GM18502 (cell line): ENCODE measurements at regions not wholly inside any gene's neighbourhood (a gene's known extent, or its start where the extent isn't known, plus 50 kb on each side); places are given as distances from the start of the nearest gene placed in this dataset.

Source experiments
- ATAC-seq: cut with Tn5 transposase; IDR thresholded peaks from one replicate; pipeline ENCODE4 v1.9.1; 2021; ENCODE audit warnings: mild to moderate bottlenecking; ENCODE audit not compliant: unreplicated experiment, poor library complexity

DNA sequence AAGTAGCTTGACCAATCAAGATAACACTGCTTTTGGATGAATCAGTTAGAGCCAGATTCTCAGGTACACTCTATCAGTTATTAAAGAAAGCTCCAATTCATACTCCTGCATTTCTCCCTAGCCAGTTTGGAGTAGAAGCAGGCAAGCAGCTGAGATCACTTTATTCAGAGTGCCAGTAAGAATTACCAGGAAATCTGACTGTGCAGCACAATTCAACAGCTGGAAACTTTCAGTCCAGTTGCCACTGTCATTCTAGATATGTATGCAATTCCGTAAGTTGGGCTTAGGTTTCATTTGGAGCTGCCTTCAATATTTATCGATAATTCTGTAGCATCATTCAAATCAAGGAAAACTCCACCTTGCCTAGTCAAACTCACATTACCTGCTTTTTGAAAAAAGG is 2625.6 kb upstream of the PCDH20 start:
- no peak for ATAC-seq

DNA sequence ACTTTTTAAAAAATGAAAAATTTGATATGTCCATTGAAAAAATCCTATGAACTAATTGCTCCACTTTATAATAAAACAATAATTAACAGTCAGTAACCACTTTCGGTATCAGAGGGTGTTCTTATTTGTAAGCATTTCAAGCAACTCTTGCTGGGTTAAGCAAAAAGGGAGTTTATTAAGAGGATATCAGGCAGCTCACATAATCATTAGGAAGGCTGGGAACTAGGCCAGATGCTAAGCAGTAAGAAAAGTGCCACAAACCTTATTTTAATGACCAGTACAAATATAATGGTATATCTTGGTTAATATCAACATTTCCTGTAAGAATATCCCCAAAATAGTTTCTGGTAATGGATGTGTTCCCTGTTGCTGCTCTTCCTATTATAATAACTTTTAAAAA is 2618.3 kb upstream of the PCDH20 start:
- no peak for ATAC-seq

DNA sequence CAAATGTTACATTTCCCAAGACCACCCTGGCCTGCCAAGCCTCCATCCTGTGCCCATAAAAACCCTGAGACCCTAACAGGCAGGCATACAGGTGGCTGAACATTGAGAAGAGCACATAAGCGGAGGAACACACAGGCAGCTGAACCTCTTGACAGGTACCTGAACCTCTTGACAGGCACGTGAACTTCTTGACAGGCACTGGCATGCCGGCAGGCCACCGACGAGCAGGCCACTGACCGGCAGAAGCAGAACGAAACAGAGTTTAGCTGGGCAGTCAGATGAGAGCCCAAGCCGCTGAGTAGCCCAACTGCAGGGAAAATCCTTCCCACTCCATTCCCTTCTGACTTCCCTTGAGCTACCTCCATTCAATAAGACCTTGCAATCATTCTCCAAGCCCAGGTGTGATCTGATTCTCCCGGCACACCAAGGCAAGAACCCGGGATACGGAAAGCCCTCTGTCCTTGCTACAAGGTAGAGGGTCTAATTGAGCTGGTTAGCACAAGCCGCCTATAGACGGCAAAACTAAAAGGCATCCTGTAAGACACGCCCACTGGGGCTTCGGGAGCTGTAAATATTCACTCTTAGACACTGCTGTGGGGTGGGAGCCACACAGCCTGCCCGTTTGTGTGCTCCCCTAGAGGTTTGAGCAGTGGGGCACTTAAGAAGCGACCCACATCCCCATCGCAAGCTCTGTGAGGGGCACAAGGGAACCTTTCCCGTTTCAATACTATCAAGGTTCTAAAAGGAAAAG is 2613.9 kb upstream of the PCDH20 start:
- no peak for ATAC-seq

DNA sequence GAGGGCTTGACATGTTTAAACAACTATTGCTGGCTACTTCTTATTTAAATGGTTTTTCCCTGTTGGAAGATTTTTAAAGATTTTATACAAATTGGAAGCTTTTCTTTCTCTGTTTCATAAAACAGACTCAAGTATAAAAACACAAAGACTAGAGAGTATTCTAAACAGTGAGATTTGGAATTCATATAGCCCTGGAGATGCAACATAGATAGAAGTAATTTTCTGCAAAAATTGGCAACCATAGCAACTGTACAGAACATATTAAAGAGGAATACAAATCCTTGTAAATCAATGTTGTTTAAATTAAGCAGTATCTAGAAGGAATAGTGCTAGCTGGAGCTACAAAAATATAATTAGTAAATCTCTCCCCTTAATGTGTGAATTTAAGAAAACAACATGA is 2612.9 kb upstream of the PCDH20 start:
- no peak for ATAC-seq

DNA sequence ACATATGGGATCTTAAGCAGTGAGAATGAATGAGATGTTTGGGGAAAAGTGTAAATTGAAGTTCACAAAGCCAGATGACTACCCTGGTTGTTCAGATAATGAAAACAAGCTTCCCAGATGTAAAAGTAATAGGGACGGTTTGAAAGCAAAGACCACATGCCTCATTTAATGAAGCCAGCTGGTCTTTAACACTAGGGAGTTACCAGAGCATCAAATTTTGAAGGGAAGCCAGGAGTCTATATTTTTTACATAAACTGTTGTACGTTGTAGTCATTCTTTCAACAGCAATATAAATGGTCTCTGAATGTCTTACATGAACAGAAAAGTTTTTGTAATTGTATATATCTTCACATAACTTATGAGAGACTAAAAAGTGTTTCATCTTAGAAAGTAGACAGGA is 2604.5 kb upstream of the PCDH20 start:
- no peak for ATAC-seq

DNA sequence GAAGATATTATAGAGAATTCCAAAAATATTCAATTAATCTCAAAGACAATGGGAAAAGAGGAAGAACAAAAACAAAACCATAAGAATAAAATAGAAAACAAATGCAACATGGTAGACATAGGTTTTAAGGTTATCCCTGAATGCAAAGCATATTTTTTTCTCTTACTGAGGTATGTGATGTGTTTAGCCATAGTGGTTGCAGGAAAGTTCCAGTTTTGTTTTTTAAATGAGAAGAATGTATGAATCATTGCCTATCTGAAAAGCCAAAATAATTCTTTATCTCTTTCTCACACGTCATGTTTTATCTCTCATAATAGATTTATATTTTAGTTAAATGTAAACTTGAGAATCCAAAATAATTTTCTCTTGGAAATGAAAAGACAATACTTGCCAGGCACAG is 2591.7 kb upstream of the PCDH20 start:
- no peak for ATAC-seq

DNA sequence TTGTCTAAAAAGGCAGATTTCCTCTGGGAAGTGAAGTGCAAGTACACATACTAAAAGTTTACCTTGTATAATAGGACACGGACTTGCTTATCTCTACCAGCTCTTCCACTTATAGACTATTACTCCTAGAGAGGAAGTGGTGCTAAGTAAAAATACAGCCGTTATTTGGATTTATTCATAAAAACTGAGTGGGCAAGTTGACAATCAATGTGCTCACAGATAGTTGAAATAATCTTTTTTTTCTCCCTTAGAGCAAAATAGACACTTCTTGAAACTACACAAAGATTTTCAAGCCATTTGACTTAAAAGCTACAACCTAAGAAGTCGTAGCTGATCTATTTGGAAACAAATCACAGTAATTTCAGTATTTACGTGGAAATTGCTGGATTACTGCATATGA is 2584.7 kb upstream of the PCDH20 start:
- ATAC-seq: no peak

DNA sequence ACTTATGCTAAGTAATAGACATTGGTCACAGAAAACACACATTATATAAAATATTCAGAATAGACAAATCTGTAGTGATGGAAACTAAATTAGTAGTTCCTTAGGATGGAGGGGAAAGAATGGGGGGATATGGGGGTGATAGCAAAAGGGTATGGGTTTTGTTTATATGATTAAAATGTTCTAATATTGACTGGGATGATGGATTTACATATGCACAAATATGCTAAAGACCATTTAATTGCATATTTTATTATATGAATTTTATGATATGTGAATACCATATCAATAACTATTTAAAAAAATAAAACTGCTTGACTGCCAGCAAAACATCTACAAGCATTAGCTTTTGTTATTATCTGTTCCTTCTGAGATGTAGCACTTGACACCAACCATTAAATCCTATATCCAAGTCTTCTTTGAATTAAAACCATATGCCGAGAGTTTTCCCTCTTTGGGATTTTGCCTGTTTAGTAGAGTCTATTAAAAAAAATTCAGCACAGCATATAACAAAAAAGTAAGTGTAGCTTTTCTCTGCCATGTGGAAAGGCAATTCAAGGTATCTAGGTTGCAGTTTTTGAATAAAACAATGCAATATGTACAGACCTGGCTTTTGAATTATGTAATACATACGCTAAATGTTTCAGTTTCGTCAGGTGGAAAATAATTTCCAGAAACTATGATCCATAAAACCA is 2584.1 kb upstream of the PCDH20 start:
- ATAC-seq: no peak

DNA sequence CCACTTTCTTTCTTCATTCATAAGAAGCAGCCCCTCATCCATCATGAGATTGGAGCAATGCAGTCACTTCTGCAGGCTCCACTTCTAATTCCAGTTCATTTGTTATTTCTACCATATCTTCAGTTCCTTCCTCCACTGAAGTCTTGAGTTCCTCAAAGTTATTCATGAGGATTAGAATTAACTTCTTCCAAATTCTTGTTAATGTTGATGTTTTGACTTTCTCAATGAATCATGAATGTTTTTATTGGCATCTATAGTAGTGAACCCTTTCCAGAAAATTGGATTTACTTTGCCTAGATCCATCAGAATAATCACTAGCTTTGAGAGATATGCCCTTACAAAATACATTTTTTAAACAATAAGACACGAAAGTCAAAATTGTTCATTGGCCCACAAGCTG is 2567.7 kb upstream of the PCDH20 start:
- ATAC-seq: no peak

DNA sequence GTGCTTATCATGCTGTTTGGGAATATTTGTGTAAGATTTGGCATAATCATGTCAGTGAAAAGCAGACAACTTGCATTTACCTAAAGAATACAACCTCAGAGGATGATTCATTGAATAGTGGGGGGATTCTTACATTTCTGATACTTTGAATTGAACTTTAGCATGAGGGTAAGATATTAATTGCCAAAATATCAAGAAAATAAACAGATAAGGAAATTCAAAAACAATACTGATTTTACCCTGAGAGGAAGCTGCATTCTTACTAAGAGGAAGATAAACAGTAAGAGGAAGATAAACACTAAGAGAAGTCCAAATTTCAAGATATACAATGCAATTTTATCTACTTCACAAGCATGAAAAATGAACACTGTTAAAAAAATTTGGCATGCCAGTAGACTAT is 2564.3 kb upstream of the PCDH20 start:
- no peak for ATAC-seq

DNA sequence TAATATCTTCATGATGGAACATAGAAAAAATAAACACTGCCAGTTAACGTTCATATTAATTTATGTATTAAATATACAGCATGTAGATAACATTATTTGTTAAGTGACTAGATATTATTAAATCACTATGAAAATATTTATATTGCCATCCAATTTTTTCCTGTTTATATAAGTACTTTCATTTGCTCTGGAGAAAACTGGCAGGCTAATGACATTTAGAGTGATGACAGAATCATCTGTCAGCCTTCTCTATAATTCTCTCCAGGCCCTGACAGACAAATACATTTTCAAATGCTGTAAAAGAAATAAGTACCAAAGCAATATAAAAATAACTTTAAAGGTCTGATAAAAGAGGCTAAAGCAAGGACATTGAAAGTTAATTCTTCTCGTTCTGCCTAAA is 2556.7 kb upstream of the PCDH20 start:
- ATAC-seq: no peak

DNA sequence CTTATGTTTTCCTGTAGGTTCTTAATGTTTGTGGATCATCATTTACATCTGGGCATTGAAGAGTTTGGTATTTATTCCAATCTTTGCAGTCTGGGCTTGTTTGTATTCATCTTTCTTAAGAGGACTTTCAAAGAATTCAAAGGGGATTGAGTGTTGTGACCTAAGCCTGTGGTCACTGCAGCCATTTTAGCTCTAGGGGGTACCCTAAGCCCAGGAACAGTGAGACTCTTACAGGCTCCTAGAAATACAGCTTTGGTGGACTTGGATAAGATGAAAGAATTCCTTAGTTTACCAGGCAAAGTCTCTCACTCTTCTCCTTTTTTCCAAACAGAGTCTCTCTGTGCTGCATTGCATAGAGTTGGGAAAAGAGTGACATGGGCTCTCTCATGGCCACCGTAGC is 2539.0 kb upstream of the PCDH20 start:
- ATAC-seq: no peak

DNA sequence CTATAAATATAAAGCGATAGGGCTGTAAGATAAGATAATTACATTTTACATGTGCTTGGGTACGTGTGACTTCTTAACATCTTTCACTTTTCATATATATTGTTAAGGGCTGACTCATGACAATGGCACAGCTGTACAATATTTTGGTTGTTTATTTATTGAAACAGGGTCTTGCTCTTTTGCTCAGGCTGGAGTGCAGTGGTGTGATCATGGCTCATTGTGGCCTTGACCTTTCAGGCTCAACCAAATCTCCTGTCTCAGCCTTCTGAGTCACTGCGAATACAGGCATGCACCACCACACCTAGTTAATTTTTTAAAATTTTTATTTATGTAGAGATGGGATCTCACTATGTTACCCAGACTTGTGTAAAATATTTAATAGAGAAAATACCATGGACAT is 2532.4 kb upstream of the PCDH20 start:
- no peak for ATAC-seq

DNA sequence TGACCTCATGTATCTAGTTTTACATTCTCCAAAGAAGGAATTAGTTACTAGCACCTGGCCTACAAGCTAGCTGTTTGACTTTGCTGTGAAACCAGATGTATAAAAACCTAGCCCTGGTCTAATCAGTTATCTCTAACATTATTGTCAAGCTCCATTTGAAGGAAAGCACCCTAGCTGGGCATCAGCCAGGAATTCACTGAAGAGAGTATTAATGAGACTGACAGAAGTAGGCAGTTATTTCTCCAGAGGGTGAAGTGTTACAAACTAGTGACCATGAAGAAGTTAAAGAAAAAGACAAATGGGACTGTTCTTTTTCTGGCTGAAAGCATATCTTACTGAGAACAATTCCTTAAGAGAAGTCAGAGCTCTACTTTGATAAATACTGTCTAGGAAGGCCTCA is 2529.3 kb upstream of the PCDH20 start:
- ATAC-seq: no peak

DNA sequence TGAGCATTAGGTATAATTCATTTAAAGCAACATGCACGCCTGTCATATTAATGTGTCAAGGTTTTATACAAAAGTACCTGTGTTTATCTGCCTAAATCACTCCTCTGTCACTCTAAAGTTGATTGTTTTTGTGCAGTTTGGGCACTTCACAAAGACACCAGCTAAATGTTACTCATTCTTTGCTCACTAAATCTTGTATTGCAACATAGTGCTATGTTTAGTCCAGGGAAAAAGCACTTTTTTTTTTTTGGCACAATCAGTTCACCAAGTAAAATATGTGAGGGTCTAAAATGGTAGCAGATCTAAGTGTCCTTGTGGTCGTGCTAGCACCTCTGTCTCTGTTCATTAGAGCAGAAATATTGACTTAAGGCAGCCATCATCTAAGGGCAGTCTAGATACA is 2526.7 kb upstream of the PCDH20 start:
- no peak for ATAC-seq

DNA sequence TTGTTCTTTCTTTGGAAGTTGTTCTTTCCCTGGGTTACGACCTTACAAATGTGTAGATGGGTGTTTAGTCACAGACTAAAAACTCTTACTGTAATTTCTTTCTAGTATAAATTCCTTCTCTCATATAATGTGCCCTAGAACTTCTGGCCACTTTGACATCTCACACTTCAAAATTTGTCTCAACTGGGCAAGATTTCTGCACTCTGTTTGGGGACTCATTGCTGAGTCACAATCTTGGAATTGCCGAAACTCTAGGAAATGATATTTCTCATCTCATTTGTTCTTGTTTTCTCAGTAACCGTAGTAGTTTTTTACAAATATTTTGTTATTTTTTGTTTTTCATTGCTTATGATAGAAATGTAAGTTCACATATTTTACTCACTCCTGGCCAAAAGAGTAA is 2523.2 kb upstream of the PCDH20 start:
- no peak for ATAC-seq

DNA sequence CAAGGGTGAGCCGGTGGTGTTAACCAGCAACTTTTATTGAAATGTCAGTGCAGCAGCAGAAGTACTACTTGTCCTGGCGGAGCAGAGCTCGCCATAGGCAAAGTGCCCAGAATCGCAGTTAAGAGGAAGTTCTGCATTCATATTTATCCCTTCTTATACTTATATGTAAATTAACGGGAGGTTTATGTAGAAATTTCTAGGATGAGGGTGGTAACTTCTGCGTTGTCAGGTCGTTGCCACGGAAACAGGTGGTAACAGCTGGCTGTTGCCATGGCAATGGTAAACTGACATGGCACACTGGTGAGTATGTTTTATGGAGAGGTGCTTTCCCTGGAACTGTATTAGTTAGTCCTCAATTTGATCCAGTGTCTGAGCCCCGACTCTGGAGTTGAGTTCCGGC is 2494.9 kb upstream of the PCDH20 start:
- no peak for ATAC-seq

DNA sequence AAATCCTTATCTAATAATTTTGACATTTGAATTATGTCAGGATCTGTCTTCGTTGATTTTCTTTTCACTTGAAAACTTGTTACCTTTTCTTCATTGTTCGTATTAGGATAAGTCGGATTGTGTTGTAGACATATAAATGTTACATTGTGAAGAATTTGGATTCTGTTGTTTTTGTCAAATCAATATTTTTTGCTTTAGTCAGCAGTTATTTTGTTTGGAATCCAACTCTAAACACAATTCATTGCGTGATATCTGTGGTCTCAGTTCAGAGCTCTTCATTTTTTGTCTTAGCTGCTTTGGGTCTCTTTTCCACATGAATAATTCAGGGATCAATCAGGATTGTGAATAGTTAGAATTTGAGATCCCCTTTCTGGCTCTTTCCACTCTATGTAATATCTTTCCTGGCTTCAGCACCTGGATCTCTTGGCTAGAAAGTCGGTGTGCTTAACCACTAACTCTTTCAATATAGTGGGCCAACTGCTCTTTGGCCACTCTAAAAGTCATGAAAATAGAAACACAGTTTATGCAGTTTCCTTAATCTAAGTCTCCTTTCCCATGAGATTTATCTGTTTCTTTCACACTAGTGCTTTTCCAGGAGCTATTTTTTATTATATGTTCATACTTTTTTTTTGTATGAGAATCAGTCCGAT is 2494.2 kb upstream of the PCDH20 start:
- no peak for ATAC-seq

DNA sequence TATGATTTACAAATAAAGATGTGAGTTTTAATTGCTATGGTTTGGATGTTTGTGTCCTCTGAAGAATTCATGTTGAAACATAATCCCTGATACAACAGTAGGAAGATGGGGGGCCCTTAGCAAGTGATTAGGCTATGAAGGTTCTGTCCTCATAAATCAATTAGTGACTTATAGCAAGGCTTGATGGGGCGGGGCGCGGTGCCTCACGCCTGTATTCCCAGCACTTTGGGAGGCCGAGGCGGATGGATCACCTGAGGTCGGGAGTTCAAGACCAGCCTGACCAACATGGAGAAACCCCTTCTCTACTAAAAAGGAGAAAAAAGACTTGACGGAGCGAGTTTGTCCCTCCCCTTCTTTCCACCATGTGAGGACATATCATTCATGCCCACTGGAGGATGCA is 2486.5 kb upstream of the PCDH20 start:
- ATAC-seq: no peak

DNA sequence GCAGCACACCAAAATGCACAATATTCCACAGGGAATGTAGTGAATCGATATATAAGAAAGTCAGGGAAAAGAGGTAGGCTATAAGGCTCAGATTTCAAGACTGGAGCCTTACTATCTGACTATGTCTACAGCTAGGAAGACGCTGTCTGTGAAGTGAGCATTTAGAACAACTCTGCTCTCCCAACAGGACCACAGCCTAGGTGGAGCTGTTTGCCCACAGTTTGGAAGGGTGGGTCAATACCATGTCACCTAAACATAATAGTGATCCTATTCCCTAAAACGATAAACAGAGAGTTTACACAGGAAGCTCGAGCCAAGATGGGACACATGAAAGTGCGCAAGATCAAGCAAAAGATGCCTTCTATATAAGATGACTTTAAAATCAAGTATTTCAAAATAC is 2486.0 kb upstream of the PCDH20 start:
- ATAC-seq: no peak

DNA sequence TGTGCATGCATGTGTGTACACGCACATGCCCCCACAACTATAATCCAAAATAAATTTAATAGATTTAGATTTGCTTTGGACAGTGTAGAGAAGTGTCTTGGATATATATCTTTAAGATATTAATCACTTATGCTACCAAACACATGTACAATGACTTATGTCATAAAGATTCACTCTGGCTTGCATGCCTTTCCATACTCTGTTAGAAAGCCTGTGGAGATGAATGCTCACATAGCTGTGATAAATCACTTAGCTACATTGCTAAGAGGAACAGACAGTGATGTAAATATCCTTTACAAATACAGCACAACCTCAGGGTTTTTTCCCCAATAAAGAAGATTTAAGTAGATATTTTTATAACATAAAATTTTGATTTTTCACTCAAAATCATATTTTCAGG is 2484.8 kb upstream of the PCDH20 start:
- no peak for ATAC-seq

DNA sequence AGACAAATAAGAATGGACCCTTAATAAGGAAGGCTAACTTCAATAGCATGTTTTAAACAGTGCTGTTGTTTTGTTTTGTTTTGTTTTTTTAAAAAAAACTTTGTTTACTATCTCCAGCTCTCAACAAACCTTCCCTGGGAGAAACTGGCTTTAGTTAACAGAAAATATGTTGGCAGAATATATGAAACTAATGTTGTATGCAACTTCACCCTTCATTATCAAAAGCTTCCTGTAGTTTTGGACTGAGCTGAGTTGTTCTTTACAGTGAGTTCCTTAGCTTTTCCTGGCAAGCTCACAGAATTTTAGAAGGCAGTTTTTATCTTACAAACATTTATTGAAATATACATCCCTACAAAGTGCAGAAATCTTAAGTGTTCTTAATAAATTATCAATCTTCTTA is 2480.7 kb upstream of the PCDH20 start:
- no peak for ATAC-seq
